HG02678 (cell line): ENCODE measurements at regions not wholly inside any gene's neighbourhood (a gene's known extent, or its start where the extent isn't known, plus 50 kb on each side); places are given as distances from the start of the nearest gene placed in this dataset.

Experiments
- ATAC-seq: cut with Tn5 transposase; IDR thresholded peaks from one replicate; pipeline ENCODE4 v1.9.1; 2021; ENCODE audit warnings: mild to moderate bottlenecking, moderate library complexity; ENCODE audit not compliant: unreplicated experiment

DNA sequence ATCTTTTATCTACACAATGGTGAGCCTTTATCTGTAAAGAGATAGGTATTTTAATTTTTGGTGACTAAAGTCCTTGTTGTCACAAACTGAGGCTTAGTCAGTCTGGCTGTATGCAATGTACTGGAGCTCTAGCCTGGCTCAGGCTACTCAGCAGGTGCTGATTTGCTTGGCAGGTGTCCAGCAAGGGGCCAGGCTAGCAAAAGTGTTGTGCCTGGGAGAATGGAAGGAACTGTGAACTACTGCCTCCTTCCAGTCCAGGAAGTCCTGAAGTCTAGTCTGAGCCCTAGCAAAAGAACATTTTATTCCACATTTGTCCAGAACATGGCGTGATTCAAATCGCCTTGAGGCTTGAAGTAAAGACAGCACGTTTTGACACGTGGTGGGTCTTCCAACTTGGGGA lies 260.5 kb downstream of the CCDC85A start:
- no peak for ATAC-seq

DNA sequence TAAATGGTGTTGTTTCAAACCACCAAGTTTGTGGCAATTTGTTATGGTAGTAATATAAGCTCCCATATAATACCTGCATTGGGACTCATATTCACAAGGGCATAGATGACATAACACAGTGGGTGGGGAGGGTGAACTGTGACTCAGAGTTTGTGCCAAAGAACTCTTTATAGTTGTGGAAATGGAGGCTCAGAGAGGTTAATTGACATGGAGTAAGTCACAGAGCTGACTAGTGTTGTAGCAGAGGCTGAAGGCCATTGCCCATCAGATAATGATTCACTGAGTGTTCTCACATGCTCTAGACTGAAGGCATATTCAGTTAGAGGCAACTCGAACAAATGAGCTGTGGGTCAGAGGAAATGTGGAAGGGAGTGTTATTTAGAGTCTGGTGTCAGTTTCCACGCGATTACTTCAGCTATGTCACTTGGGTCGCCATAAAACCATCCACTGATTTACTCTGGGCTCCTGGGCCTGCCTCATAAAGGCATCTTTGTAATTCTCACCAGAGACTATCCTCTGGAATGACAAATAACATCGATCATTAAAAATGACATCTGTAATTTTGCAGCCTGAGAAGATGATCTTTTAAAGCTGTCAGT lies 264.7 kb downstream of the CCDC85A start:
- ATAC-seq: no peak

DNA sequence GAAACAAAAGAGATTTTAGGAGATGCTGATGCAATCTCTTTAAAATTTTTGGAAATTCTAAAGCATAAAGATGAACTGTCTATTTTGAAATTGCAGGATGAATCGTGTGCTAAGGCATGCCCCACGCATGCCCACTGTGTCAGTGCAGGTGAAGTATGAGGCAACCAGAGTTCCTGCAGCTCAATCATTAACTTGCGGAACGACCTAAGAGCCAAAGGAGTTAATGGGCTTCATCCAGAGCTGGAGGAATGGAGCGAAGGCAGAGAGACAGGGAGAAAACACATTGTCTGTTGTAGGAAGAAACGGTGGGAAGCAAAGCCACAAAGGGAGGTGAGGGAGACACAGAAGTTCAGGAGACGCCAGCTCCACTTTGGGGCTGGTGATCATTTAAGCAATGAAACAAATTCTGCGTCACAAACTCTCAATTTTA lies 265.2 kb downstream of the CCDC85A start:
- no peak for ATAC-seq

GRCh38 chr2:56449449-56449860 lies 265.7 kb downstream of the CCDC85A start:
- no peak for ATAC-seq

DNA sequence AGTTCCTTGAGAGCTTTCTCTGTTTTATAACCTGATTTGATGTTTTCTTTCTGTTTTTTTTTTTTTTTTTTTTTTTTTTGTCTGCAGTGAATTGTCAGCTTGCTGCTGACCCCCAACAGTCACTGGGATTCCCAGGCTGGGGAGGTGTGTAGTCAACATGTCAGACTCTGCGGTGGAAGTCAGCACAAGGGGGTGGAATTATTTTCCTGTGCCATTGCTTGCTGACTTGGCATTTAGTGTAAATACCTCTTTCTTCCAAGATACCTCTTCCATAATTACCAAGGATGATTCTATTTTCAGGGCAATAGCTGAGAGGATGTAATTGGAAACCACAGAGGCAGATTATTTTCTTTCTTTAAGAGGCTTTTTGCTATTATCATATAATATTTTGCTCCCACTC lies 266.3 kb downstream of the CCDC85A start:
- no peak for ATAC-seq

- no peak for ATAC-seq
These were observed 267.0 kb downstream of the CCDC85A start for GRCh38 chr2:56450772-56451171.

DNA sequence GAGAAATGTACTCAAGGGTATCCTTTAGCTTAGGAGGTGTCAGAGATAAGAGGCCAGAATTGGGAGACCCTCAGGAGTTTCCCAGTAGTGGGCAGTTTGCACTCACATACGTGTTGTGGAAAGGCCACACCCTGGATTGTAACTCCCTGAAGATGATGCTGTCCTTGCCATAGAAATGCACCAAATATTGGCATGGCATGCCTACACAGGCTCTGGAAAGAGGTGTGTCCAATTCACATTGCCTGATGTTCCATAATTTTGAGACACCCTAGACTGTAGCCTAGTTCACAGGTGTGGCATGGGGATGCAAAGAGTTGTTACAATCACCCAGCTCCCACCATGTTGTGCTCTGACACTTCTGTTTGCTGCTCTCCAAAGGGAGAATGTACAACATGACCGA lies 271.9 kb downstream of the CCDC85A start:
- no peak for ATAC-seq

DNA sequence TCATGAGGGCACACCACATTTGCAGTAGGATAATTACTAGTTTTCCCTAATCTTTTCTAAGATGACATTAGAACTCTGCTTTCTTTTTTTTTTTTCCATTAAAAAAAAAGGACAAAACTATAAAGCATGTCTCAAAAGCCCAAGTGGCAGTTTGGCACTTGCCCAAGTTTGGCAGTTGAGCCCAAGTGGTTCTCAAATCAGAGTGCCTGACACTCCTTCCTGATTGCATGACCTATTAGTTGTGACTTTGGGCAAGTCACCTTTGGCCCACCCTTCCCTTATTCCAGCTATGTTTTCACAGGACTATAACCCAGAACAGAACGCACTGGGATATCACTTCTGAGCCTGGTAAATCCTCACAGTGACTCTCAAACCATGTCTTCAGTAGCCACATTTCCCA lies 273.0 kb downstream of the CCDC85A start:
- ATAC-seq: no peak

GRCh38 chr2:56460508-56460907 lies 276.7 kb downstream of the CCDC85A start:
- ATAC-seq: no peak

GRCh38 chr2:56464066-56464465 lies 280.3 kb downstream of the CCDC85A start:
- ATAC-seq: no peak

DNA sequence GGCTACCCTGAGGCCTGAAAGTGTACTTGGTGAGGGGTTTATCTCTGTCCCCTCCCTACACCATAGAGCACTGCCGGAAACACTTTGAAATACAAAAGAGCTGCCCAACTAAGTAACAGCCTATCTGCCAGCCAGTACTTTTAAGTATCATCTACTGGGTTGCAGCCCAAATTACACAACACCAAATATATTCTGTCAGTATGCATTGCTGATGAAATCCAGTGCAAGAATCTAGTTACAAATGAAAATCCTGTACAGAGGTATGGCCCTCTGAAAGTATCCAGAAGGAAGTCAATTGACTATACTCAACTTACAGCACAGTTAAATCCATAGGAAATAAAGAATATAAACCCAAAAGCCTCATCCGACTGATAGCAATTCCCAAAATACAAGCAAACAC lies 280.8 kb downstream of the CCDC85A start:
- no peak for ATAC-seq

- no peak for ATAC-seq
These were observed 281.7 kb downstream of the CCDC85A start for GRCh38 chr2:56465491-56465890.

- no peak for ATAC-seq
These were observed 289.7 kb downstream of the CCDC85A start for GRCh38 chr2:56473524-56473923.

DNA sequence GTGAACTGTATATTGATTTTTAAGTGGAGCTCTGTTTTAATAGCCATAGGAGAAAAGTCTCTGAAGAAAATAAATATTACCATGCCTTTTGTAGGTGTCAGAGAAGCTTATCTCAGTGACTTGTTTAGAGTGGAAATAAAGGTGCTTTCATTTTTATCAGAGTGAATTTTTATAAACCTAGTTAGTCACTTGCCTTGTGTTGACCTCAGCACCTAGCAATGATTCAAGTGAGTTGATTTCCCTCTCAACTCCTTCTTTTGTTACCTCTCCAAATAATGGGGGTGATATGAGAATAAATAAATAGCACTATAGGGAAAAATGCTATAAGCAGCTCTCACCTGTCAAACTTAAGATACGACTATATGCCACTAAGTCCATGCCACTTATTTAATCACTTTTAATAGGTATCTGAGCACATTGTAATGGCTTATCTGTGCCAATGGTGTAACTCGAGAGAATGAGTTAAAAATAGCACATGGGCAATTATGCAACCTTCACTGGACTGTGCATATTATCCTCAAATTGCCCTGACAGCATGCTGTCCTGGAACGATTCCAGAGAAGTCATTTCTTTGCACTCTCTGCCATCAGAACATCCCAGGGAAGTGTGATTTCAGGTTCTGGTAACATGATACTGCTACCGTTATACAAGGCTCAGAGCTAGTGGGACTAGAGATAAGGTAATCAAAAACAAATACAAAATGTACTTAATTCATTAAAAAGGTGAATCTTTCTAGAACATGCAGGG lies 290.8 kb downstream of the CCDC85A start:
- ATAC-seq: no peak

DNA sequence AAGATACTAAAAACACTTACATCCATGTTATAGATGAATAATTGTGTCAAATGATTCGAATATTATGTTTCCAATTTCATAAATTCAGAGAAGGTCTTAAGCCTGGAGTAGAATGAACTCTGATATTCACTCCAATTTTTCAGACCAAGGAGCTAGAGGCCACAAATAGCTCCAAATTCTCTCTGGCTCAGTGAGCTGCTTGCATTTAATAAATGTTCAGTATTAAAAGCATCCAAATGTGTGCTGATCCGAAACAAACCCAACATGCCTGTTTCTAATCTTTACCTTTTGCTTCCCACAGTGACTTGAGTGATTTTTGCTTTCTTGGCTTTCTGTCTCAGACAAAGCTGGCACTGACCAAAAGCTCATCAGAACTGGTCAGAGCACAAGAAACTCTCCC lies 291.4 kb downstream of the CCDC85A start:
- no peak for ATAC-seq

DNA sequence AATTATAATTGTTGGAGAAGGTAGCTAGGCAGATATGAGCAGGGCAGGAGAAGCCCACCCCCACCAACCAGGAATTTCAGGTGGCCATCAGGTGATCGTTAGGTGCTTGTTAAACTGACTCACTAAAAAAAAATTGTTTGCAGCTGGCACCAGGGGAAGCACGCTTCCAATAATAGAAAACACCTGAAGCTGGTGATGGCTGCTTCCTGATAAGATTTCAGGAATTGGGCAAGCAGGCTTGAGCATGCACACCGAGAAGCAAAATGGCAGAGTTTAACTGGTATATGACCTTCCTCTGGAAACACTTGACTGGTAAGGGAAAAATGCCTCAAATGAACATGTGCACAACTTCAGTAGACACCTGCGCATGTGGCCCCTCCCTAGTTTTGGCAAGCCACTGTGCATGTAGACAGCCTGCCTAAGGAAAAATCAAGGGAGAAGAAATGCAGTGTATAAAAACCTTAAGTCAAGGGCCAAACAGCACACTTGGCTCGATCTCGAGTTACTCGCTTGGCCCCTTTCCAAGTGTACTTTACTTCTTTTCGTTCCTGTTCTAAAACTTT lies 292.8 kb downstream of the CCDC85A start:
- no peak for ATAC-seq

- ATAC-seq: no peak
These were observed 294.2 kb downstream of the CCDC85A start for GRCh38 chr2:56478027-56478426.

- no peak for ATAC-seq
These were observed 299.3 kb downstream of the CCDC85A start for GRCh38 chr2:56483081-56483480.

GRCh38 chr2:56484906-56485305 lies 301.1 kb downstream of the CCDC85A start:
- ATAC-seq: no peak

DNA sequence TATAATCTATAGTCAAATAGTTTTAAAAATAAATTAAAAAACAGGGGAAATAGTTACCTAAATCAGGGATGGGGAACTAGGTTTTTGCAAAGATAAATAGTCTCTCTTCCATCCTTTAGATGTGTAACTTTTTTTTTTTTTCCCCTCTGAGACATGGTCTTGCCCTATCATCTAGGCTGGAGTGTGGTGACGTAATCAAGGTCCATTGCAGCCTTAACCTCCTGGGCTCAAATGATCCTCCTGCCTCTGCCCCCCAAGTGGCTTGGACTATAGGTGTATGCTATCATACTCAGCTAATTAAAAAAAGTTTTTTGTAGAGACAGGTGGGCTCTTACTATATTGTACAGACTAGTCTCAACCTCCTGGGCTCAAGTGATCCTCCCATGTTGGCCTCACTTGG lies 316.5 kb downstream of the CCDC85A start:
- no peak for ATAC-seq

DNA sequence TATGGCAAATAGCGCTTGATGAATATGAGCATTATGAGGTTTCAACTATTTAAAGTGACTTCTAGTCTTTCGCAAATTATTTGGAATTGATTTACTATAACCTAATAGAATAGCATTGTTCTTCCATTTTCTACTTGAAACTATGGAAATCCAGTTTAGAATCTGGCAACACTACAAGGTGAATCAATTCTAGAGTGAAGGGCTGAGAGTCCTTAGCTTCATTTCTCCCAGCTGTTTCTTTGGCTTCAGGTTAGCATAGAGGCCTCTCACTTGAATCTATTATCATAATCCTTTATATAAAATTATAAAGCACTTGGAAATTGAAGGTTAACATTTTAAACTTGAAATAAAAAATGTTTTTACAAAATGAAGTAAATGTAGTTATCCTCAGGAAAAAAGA lies 318.8 kb downstream of the CCDC85A start:
- ATAC-seq: no peak

GRCh38 chr2:56505885-56506284 lies 322.1 kb downstream of the CCDC85A start:
- ATAC-seq: no peak
